GM13976 (cell line): ENCODE measurements at regions not wholly inside any gene's neighbourhood (a gene's known extent, or its start where the extent isn't known, plus 50 kb on each side); places are given as distances from the start of the nearest gene placed in this dataset.

Experiments
- DNase-seq: peaks from one replicate; pipeline ENCODE4 v3.0.0; 2012; ENCODE audit warnings: low spot score
- CTCF ChIP-seq: IDR thresholded peaks from 2 replicates; pipeline ENCODE4 v1.5.1; 2012; ENCODE audit warnings: borderline replicate concordance, mild to moderate bottlenecking; ENCODE audit not compliant: insufficient read depth; ENCODE audit errors: extremely low read depth, missing control alignments, control extremely low read depth
- in situ Hi-C: fragments of 300-500 bp; cut with MboI; formaldehyde crosslinking; loops from one replicate; pipeline ENCODE4 v1.12.0; 2022; ENCODE audit warnings: low sequenced_read_pairs, mixed read lengths, inconsistent platforms; ENCODE audit not compliant: unreplicated experiment

GRCh38 chr11:15688351-15688792 lies 573.6 kb downstream of the INSC start:
- in situ Hi-C loops: no loop called here
- no peak for TF ChIP-seq CTCF
- DNase-seq: no peak

- no peak for DNase-seq
- TF ChIP-seq CTCF: no peak
- in situ Hi-C loops: no loop called here
Observed at GRCh38 chr11:15690320-15690719, 575.6 kb downstream of the INSC start.

DNA sequence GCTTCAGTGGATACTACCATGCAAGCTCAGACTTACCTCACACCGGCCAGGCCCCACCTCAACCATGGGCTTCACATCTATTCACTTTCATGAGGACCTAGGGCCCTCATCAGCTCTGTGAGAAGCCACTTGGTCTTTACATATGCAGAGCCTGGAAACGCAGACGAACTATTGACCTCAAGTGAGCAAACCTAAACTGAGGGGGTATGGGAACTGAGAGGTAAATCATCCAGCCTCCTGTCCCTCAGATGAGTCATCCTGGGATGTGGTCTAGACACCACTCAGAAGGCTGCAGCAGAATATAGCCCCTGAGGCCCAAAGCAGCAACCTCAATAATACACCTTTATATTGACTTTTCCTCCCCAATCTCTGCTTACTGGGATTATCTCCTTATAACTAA lies 578.0 kb downstream of the INSC start:
- in situ Hi-C loops: no loop called here
- DNase-seq: no peak
- no peak for TF ChIP-seq CTCF

DNA sequence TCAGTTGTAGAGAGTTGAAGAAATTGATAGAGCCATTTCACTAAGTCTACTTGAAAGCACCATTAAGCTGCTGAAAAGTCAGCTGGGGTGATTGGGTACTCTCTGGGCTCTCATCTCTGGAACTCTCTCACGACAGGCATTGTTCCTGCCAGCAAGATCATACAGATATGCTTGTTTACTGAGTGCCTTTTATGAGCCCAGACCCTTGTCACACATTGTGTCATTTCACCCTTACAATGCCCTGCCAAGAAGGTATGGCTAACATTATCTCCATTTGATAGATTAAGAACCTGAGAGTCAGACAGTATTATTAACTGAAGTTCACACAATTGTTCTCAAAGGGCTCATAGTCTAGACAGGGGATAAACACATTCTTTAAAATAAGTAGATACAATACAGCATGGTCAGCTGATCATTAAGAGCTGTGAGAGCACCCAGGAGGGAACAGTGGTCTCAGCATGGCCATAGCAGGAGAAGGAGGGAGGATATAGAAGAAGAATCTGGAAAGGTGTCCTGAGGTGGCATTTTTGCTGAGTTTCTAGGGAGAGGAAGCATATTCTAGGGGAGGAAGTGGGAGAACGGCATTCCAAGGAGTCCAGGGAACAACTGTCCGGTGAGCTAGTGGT lies 580.5 kb downstream of the INSC start:
- no peak for DNase-seq
- no peak for TF ChIP-seq CTCF
- in situ Hi-C loops: no loop called here

DNA sequence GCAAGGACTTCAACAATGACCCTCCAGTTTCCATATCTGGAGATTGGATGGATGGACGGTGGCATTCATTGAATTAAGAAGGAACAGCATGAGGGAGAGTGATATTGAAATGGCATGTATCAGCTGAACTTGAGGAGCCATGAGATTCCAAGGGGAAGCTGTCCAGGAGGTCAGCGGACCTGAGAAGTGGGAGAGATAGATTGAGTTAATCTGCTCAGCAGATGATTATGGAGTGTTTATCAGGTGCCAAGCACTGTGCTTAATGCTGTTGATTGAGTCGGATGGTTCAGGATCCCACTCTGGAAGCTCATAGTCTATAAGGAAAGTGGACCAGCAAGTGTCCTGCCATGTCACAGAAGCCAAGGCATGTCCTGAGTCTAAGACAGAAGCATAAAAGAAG lies 581.3 kb downstream of the INSC start:
- in situ Hi-C loops: no loop called here
- DNase-seq: no peak
- TF ChIP-seq CTCF: no peak

DNA sequence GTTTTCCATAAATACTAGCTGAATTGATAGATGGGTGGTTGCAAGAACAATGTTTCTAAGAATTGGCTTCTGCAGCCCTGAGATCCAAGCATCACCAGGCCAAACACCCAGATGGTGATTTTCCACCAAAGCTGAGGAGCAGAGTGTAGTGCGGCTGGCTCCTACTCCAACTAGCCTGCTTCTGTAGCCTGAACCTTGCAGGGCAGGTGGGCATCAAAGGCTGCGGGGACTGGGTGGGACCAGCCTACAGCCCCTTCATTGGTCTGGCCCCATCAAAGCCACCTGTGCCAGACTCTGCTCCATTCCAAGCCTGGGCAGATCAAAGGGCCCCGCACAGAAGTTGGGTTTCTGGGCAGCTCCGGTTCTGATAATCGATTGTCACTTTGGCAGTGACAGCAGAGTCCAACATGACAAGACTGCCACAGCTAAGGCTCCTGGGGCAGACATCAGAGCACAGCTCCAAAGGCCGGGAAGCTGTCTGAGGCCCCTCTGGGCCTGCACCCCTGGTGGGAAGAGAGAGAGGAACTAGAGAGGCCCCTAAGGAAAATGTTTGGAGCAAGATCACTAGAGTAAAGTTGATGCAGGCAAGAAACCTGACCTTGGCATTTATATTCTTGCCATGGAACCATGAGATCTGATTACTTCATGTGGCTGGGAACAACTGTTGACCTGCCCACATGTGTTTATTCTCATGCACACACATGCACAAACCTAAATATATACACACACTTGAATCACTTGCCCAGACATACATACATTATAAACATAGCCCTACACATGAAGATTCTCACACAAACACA lies 582.9 kb downstream of the INSC start:
- no peak for TF ChIP-seq CTCF
- in situ Hi-C loops: no loop called here
- DNase-seq: no peak
